IPS DF 4.7 (cell line): ENCODE measurements at regions not wholly inside any gene's neighbourhood (a gene's known extent, or its start where the extent isn't known, plus 50 kb on each side); places are given as distances from the start of the nearest gene placed in this dataset.

ENCODE experiments used
- DNase-seq: peaks from one replicate; pipeline ENCODE4 v3.0.0-alpha.2; 2013; ENCODE audit warnings: low spot score; ENCODE audit errors: extremely low read depth

GRCh38 chr13:110826861-110827672, 87.8 kb downstream of the ANKRD10 start:
- no peak for DNase-seq
